ENCODE measurements at regions not wholly inside any gene's neighbourhood (a gene's known extent, or its start where the extent isn't known, plus 50 kb on each side); places are given as distances from the start of the nearest gene placed in this dataset.

- TF ChIP-seq GATA3 (IDR thresholded peaks at IDR 0.05; ENCODE audit: low read depth, low read length) (no peak), GATA2 (IDR thresholded peaks at IDR 0.05; ENCODE audit: low read depth, low read length) (no peak)
Observed at GRCh38 chr4:35793766-35794165, 450.5 kb downstream of the ARAP2 start.

Measured in SH-SY5Y (cell line).